Loucy (cell line): ENCODE measurements at regions not wholly inside any gene's neighbourhood (a gene's known extent, or its start where the extent isn't known, plus 50 kb on each side); places are given as distances from the start of the nearest gene placed in this dataset.

Experiments
- H2AFZ ChIP-seq: fragments of 200-600 bp; sonication (generic); 2 replicates; pipeline ENCODE4 v1.6.0; 2016; ENCODE audit warnings: antibody characterized with exemption, mild to moderate bottlenecking, low read length, moderate library complexity
- H3F3A ChIP-seq: fragments of 200-600 bp; 2 replicates; pipeline ENCODE4 v1.6.0; 2016; ENCODE audit warnings: antibody characterized with exemption, low read depth, mild to moderate bottlenecking
- H3K27me3 ChIP-seq: fragments of 200-600 bp; sonication (generic); 2 replicates; pipeline ENCODE4 v1.6.1; 2014; ENCODE audit warnings: low read length, mild to moderate bottlenecking; ENCODE audit not compliant: insufficient read depth, poor library complexity, severe bottlenecking
- H3K36me3 ChIP-seq: fragments of 200-600 bp; sonication (generic); 2 replicates; pipeline ENCODE4 v1.6.1; 2016; ENCODE audit warnings: low read length; ENCODE audit not compliant: insufficient read depth
- H3K4me1 ChIP-seq: fragments of 200-600 bp; sonication (generic); 2 replicates; pipeline ENCODE4 v1.5.1; 2014; ENCODE audit warnings: low read length, mild to moderate bottlenecking; ENCODE audit not compliant: insufficient read depth, poor library complexity, severe bottlenecking
- H3K4me2 ChIP-seq: fragments of 200-600 bp; sonication (generic); 2 replicates; pipeline ENCODE4 v1.6.0; 2014; ENCODE audit warnings: antibody characterized with exemption, low read length, low read depth, mild to moderate bottlenecking; ENCODE audit not compliant: poor library complexity, severe bottlenecking
- H3K4me3 ChIP-seq: fragments of 200-600 bp; sonication (generic); 2 replicates; pipeline ENCODE4 v1.5.1; 2014; ENCODE audit warnings: low read length, mild to moderate bottlenecking, mixed read lengths; ENCODE audit not compliant: poor library complexity, severe bottlenecking
- H3K79me2 ChIP-seq: fragments of 200-600 bp; sonication (generic); 2 replicates; pipeline ENCODE4 v1.6.1; 2014; ENCODE audit warnings: low read length; ENCODE audit not compliant: insufficient read depth
- H3K9ac ChIP-seq: fragments of 200-600 bp; sonication (generic); 2 replicates; pipeline ENCODE4 v1.6.0; 2014; ENCODE audit warnings: mild to moderate bottlenecking, low read depth, low read length, moderate library complexity; ENCODE audit not compliant: poor library complexity, severe bottlenecking
- H3K9me2 ChIP-seq: fragments of 200-600 bp; sonication (generic); replicated peaks from 2 replicates; pipeline ENCODE4 v1.6.1; 2016; ENCODE audit warnings: low read depth, low read length, mixed read lengths
- H3K9me3 ChIP-seq: fragments of 200-600 bp; sonication (generic); 2 replicates; pipeline ENCODE4 v1.6.1; 2014; ENCODE audit warnings: mild to moderate bottlenecking, antibody characterized with exemption, low read length, low read depth; ENCODE audit not compliant: insufficient read depth
- H4K20me1 ChIP-seq: fragments of 200-600 bp; sonication (generic); 2 replicates; pipeline ENCODE4 v1.6.0; 2014; ENCODE audit warnings: antibody characterized with exemption, low read length, mild to moderate bottlenecking; ENCODE audit not compliant: insufficient read depth, poor library complexity, severe bottlenecking
- EZH2phosphoT487 ChIP-seq: fragments of 200-600 bp; IDR thresholded peaks from 2 replicates; pipeline ENCODE4 v1.6.1; 2018; ENCODE audit warnings: antibody characterized with exemption, mild to moderate bottlenecking, moderate library complexity, borderline replicate concordance
- TF ChIP-seq, protein P1 (sequence below): fragments of 200-600 bp; sonication (generic); conservative IDR thresholded peaks from 2 replicates; pipeline ENCODE4 v1.5.1; 2014; ENCODE audit warnings: mild to moderate bottlenecking, antibody characterized with exemption, low read length

DNA sequence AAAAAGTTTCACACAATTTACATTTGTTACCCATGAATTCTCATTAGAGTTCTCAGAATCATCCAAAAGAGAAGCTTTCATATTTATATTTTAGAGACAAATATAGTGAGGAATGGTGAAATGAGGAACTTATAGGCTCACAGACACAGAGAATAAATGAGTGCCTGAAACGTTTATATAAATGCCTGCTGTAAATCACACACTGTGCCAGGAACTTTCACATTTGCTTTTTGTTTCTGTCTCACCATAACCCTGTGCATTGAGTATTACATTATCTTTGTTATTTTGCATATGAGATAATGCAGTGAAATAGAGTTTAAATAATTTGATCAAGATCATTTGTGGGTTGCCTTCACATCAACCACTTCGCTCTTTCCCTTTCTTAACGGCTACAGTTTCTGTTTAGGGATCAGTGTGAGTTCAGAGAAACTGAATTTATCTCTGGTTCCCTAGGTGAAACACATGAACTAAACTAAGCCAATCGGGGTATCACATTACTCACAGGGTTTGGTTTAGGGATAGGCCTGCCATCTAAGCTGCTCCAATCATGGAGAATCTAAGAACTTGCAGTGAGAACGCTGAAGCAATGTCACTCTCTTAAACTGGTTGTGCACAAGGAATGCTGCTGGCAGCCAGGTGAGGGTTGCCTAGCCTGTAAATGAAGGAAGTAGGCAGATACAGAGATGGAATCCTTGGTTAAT, 1339.2 kb upstream of the TENM4 start:
- H3K79me2 ChIP-seq = no peaks in the 10 kb centered on the region
- no peaks in the 10 kb centered on the region for H3K9me3 ChIP-seq
- H3F3A ChIP-seq = no peaks in the 10 kb centered on the region
- no peaks in the 10 kb centered on the region for H4K20me1 ChIP-seq
- H3K9ac ChIP-seq = no peak overlapping the region
- no peaks in the 10 kb centered on the region for H3K27me3 ChIP-seq
- no peak overlapping the region for H3K4me2 ChIP-seq
- H3K4me1 ChIP-seq = no peaks in the 10 kb centered on the region
- H2AFZ ChIP-seq = no peak overlapping the region
- no peak overlapping the region for H3K4me3 ChIP-seq
- H3K9me2 ChIP-seq = no peaks in the 10 kb centered on the region
- no peaks in the 10 kb centered on the region for H3K36me3 ChIP-seq
- TF ChIP-seq, protein P1, sequence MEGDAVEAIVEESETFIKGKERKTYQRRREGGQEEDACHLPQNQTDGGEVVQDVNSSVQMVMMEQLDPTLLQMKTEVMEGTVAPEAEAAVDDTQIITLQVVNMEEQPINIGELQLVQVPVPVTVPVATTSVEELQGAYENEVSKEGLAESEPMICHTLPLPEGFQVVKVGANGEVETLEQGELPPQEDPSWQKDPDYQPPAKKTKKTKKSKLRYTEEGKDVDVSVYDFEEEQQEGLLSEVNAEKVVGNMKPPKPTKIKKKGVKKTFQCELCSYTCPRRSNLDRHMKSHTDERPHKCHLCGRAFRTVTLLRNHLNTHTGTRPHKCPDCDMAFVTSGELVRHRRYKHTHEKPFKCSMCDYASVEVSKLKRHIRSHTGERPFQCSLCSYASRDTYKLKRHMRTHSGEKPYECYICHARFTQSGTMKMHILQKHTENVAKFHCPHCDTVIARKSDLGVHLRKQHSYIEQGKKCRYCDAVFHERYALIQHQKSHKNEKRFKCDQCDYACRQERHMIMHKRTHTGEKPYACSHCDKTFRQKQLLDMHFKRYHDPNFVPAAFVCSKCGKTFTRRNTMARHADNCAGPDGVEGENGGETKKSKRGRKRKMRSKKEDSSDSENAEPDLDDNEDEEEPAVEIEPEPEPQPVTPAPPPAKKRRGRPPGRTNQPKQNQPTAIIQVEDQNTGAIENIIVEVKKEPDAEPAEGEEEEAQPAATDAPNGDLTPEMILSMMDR = no peak

GRCh38 chr11:80778941-80779340, 1338.1 kb upstream of the TENM4 start:
- Histone ChIP-seq H3F3A (no peaks in the 10 kb centered on the region), H3K9me3 (no peaks in the 10 kb centered on the region), H2AFZ (no peak overlapping the region), H3K36me3 (no peaks in the 10 kb centered on the region), H3K79me2 (no peaks in the 10 kb centered on the region), H3K9me2 (no peaks in the 10 kb centered on the region), H4K20me1 (no peaks in the 10 kb centered on the region), H3K4me3 (no peak overlapping the region), H3K4me1 (no peaks in the 10 kb centered on the region), H3K4me2 (no peak overlapping the region), H3K27me3 (no peaks in the 10 kb centered on the region), H3K9ac (no peak overlapping the region)
- TF ChIP-seq, protein P1 = no peak
- no peak for TF ChIP-seq EZH2phosphoT487

DNA sequence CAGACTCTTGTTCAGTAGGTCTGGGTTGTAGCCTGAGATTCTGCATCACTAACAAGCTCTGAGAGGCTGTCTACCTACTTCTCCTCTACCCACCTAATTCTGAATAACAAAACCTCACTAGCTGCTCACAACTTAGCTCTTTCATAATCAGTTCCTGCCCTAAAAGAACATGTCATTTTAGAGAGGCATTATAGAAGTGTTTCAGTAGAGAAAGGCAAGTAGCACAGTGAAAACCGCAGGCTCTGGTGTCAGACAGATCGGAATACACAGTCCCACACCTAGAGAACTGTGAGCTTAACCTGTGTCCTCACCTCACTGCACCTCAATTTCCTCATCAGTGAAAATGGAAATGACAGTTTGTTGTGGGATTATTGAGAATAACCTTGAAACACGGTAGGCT, 1337.6 kb upstream of the TENM4 start:
- no peaks in the 10 kb centered on the region for H3K79me2 ChIP-seq
- H3K9ac ChIP-seq = no peak overlapping the region
- no peaks in the 10 kb centered on the region for H3K9me2 ChIP-seq
- no peaks in the 10 kb centered on the region for H4K20me1 ChIP-seq
- TF ChIP-seq EZH2phosphoT487 = no peak
- TF ChIP-seq, protein P1 = no peak
- no peaks in the 10 kb centered on the region for H3K36me3 ChIP-seq
- no peak overlapping the region for H2AFZ ChIP-seq
- no peak overlapping the region for H3K4me2 ChIP-seq
- no peaks in the 10 kb centered on the region for H3K27me3 ChIP-seq
- H3K4me3 ChIP-seq = no peak overlapping the region
- H3K9me3 ChIP-seq = no peaks in the 10 kb centered on the region
- H3F3A ChIP-seq = no peaks in the 10 kb centered on the region
- H3K4me1 ChIP-seq = no peaks in the 10 kb centered on the region
